Retina (tissue), 1 donor: ENCODE measurements at regions not wholly inside any gene's neighbourhood (a gene's known extent, or its start where the extent isn't known, plus 50 kb on each side); places are given as distances from the start of the nearest gene placed in this dataset.

Experiments used
- DNase-seq: peaks from one replicate; pipeline ENCODE4 v3.0.0-alpha.2; 2016

GRCh38 chr22:48742556-48743343 is 1084.9 kb downstream of the BRD1 start:
- no peak for DNase-seq

GRCh38 chr22:48742191-48742555 is 1085.5 kb downstream of the BRD1 start:
- DNase-seq: no peak

DNA sequence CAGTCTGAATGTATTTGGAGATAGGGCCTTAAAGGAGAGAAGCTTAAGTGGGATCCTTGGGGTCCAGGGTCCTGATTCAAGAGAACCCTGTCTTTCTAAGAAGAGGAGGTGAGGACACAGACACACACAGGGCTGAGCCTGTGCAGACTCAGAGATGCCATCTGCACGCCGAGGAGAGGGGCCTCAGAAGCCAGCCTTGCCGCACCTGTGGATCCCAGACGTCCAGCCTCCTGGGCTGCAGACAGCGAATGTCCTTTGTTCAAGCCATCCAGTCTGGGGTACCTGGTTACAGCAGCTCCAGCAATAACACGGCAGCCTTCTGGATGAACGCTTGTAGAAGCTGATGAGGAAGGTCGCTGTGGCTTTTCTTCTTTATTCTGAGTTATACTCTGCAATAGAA is 1086.1 kb downstream of the BRD1 start:
- no peak for DNase-seq

DNA sequence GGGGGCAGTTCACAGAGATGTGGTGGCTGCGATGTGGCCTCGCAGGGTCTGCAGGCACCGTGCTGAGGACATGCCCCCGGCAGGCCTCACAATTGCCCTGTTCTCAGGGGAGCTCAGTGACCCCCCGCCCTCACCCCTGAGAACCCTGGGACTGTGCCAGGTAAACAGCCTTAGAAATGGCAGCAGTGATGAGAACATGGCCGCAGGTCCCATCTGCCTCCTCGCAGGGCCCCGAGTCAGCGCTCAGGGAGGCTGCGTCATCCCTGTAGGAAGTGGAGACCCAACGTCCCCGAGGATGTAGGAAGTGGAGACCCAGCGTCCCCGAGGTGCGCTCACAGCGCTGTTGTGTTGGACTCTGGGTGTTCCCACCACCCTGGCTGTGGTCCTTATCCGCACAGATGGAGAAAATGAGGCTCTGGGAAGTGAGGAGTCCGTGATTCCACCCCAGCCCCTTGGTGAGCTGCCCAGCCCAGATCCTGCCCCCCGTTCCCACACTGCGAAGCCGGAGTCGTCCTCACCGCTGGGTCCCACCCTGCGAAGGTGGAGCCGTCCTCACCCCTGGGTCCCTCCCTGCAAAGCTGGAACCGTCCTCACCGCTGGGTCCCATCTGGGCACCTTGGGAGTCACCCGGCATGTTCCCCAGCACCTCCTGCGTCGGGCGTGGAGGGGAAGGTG is 1086.8 kb downstream of the BRD1 start:
- no peak for DNase-seq

- DNase-seq: no peak
These were observed 1087.5 kb downstream of the BRD1 start for GRCh38 chr22:48740086-48740730.

- no peak for DNase-seq
These were observed 1088.2 kb downstream of the BRD1 start for GRCh38 chr22:48739348-48740085.

DNA sequence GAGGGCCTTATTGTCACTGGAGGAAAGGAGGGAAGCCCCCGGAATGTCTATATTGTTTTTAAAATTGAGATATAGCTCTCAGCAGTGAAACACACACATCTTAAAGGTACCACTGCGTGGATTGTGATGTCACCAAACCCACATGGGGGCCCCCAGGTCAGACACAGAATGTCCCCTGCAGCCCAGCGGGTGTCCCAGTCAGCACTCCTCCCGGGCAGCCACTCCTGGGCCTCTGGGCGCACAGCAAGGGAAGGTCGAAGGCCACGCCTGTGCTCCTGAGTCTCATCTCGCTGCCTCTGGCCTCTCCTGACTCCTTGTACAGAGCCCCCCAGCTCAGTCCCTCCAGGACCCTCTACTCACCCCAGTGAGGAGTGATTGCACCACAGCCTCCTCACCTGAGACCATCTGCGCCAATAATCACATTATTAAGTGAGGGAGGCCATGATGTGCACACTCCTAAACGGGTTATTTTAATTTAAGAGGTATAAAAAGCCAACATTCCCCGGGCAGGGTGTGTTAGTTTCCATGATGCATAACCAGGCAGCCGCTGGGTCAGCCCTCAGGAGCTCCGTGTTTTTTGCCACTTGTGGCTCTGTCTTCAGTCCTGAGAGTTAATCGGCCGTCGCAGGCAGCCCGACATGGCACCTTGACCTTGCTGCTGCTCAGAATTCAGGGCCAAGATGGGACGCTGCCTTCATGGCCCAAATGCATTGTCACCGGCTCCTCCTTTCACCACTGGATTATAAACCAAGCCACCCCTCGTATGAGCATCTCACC is 1089.3 kb downstream of the BRD1 start:
- no peak for DNase-seq

DNA sequence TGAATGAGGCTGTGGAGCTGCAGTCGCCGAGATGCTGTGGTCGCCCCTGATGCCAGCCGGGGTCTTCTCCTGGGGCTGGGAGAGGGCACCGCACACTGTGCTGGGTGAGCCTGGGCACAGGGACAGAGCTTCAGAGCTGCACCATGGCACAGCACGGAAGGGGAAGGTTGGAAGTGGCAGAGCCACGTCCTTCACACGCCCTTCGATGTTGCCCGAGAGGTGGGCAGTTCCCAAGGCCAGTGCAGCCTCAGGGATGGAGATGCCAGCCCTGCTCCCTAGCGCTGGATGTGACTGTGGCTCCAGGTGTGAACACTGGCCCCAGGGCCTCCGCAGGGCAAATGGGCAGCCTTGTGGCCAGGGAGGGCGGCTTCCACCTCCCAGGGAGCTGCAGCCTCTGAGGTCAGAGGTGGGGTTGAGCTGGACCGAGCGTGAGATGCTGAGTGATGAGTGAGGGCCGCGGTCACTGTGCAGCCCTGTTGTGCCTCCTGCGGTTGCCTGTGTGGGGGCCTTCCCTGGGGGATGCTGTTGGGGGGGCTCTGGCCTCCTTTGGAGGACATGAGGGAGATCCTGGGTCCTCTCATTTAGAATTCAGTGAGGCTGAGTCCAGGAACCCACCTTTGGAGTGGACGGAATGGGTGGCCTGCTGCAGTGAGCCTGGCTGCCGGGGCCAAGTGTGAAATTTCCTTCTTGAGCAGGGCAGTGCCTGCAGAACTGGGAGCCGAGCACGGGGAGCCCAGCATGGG is 1090.0 kb downstream of the BRD1 start:
- DNase-seq: no peak

- no peak for DNase-seq
These were observed 1090.8 kb downstream of the BRD1 start for GRCh38 chr22:48736593-48737460.

- no peak for DNase-seq
These were observed 1092.7 kb downstream of the BRD1 start for GRCh38 chr22:48734961-48735360.

- no peak for DNase-seq
These were observed 1093.3 kb downstream of the BRD1 start for GRCh38 chr22:48734359-48734758.

- no peak for DNase-seq
These were observed 1098.0 kb downstream of the BRD1 start for GRCh38 chr22:48729499-48730171.

DNA sequence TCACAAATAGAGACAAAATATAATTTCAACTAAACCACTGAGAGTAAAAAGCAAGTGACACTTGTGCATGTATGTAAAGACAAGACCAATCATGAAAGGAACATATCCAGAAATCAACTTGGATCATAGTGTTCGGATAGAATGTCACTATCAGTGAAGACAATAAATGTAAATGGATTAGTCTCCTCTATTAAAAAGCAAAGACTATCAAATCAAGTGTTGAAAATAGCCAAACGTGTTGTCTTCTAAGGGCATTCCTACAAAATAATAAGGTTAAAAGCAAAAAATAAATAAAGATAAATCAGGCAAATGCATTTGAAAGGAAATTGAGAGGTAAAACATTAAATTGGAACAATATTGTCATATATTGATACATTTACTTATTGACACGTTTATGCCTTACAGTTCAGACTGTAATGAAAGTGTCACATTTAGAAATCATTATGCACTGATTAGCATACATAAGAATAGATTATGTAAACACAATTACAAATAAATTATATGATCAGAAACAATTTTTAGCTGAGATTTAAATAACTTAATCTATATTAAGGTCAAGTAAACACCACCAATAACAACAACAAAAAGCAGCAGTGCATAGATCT is 1100.1 kb downstream of the BRD1 start:
- no peak for DNase-seq

GRCh38 chr22:48724899-48725298 is 1102.8 kb downstream of the BRD1 start:
- DNase-seq: no peak

GRCh38 chr22:48722661-48723060 is 1105.0 kb downstream of the BRD1 start:
- no peak for DNase-seq

DNA sequence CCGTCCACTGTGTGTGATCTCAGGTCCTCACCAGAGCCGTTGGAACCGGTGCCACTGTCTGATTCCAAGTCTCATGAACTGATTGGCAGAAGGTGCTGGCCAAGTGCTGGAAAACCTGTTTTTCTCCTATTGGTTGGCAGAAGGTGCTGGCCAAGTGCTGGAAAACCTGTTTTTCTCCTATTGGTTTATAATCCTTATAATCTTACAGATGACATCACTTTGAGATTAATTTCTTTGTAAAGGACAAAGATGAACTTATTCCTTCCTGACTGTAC is 1106.3 kb downstream of the BRD1 start:
- no peak for DNase-seq

DNA sequence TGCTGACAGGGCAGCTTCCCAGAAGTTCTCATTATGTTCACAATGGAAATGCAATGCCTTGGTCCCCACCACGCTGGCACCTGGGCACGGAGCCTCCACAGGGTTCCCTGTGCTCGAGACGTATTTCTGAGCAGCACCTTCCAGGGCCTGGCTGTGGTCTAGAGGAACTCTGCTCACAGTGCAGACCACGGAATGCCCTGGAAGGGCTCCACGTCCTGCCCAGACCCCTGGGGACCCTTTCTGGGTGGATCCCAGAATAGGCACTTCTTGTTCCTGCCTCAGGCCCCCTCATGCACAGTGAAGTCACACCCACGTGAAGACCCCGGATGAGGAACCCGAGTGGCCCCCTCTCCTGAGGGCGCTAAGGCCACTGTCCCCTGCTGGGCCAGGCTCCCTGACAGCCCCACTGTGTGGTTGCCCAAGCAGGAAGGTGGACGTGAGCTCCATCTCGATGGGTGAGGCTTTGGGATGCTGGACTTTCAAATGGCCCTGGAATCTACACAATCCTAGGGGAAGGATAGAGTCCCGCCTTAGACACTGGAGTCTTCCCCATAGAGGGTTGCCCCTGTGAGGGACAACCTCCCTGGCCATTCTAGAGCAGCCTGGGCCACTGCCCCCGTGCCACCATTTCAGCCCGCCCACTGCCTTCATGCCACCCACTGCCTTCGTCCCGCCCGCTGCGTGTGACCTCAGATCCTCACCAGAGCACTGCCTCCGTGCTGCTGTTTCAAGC is 1106.8 kb downstream of the BRD1 start:
- DNase-seq: no peak

- DNase-seq: no peak
These were observed 1107.6 kb downstream of the BRD1 start for GRCh38 chr22:48719978-48720661.
